Activated naive CD4-positive, alpha-beta T cell treated with anti-CD3 and anti-CD28 coated beads, Interleukin-2, amount 50 U/mL, for 16 hours (primary cell): ENCODE measurements at regions not wholly inside any gene's neighbourhood (a gene's known extent, or its start where the extent isn't known, plus 50 kb on each side); places are given as distances from the start of the nearest gene placed in this dataset.
"Not testable (repeated sequence)": the region's sequence is repeated elsewhere in the genome, so short reads cannot be mapped to it uniquely, and the experiment has no call there.

ENCODE experiments used
- DNase-seq: peaks from one replicate; pipeline ENCODE4 v3.0.0-alpha.2; 2020

- DNase-seq = no peak
Observed at GRCh38 chr20:4635781-4636180, 50.5 kb upstream of the PRNP start.

DNA sequence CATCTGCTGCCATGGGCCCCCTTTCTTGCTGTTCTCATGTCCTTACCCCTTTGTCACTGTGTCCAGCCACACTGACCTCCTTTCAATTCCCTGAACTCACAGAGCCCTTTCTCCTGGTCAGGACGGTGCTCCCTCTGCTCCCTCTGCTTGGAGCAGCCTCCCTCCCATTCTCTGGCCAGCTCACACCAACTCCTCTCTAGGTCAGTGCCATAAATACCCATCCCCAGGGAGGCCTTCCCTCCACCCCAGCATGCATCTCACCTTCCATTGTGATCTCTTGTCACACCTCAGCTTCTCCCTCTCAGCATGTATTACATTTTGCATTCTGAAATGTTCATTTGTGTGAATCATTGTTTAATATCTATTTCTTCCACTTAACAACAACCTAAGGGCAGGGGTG lies 50.9 kb upstream of the PRNP start:
- DNase-seq = no peak

DNA sequence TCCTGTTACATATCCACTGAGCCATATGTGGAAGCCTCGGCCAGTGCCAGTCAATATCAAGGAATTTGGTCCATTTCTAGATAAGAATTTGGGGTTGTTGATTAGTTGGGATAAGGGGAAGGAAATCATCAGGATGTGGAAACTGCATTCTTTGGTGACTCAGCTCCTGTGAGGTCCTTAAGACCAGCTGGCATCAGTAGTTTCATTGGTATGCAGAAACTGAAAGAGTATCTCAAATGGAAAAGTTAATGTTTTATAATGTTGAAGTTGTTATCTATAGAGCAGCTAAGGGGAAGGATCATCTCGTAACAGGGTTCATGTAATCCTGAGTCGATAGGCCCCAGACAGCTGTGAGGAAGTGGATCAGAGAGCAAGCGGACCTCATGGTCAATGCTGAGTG lies 52.5 kb upstream of the PRNP start:
- DNase-seq = no peak

DNA sequence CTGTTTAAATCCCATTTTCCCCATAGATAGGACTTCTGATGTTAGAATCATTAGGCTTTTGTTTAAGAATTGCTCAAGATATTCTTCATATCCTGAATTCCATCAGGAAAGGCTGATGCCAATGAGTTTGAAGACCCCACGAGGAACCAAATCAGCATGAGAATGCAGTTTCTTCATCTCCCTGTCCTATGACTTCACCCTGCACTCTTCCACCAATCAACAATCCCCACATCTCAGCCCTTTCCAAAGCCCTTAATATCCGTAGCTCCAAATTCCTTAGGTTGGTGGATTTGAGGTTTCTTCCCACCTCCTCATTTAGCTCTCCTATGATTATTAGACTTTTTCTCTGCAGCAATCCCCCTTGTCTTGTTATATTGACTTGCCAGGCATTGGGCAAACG lies 52.9 kb upstream of the PRNP start:
- DNase-seq = no peak

GRCh38 chr20:4632876-4633275 lies 53.4 kb upstream of the PRNP start:
- DNase-seq = no peak

GRCh38 chr20:4626228-4626627 lies 60.0 kb upstream of the PRNP start:
- DNase-seq = no peak

GRCh38 chr20:4625687-4626086 lies 60.6 kb upstream of the PRNP start:
- DNase-seq = no peak

DNA sequence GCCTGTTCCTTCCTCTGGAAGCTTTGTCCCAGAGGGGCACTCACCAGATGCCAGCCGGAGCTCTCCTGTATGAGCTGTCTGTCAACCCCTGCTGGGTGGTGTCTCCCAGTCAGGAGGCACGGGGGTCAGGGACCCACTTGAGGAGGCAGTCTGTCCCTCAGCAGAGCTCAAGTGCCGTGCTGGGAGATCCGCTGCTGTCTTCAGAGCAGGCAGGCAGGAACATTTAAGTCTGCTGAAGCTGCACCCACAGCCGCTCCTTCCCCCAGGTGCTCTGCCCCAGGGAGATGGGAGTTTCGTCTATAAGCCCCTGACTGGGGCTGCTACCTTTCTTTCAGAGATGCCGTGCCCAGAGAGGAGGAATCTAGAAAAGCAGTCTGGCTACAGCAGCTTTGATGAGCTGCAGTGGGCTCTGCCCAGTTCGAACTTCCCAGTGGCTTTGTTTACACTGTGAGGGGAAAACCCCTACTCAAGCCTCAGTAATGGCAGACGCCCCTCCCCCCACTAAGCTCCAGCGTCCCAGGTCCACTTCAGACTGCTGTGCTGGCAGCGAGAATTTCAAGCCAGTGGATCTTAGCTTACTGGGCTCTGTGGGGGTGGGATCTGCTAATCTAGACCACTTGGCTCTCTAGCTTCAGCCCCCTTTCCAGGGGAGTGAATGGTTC lies 61.5 kb upstream of the PRNP start:
- DNase-seq = not testable (repeated sequence)

- not testable (repeated sequence) for DNase-seq
Observed at GRCh38 chr20:4619144-4619543, 67.1 kb upstream of the PRNP start.

DNA sequence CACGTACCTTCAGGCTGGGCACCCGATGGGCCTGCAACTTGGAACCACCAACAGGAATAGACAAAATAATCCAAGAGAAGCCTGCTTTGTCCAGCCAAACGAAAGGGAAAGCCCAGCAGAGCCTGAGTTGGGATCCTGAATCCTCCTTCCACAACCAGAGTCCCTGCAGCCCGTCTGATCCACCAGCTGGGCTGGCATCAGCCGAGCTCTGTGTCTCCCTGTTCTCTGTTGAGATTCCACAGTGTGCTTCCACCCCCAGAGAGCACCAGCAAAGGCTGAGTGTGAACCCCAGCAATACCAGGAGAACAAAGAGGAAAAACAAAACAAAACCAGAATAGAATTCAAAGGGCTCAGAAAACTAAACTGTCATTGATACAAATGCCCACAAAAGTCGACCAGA lies 68.8 kb upstream of the PRNP start:
- DNase-seq = no peak

DNA sequence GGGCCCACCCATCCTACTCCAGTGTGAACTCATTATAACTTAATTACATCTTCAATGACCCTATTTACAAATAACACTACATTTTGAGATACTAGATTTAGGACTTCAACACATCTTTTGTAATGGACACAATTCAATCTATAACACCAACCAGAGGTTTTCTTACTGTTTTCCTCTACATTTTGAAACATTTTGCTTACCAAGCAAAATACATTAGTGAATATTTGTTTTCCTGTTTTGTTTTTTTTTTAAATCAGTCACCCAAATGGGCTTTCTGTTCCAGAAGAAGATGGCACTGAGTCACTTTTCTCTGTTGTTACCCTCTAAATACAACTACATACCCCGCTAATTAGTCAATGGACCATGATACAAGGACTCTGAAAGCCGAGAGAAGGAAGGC lies 69.2 kb upstream of the PRNP start:
- no peak for DNase-seq

- peak; percentile 68 for DNase-seq
Observed at GRCh38 chr20:4613718-4614620, 72.3 kb upstream of the PRNP start.

- no peak for DNase-seq
Observed at GRCh38 chr20:4613184-4613583, 73.1 kb upstream of the PRNP start.

GRCh38 chr20:4610871-4611270 lies 75.4 kb upstream of the PRNP start:
- DNase-seq = no peak

GRCh38 chr20:4609511-4609910 lies 76.7 kb upstream of the PRNP start:
- DNase-seq = no peak

- no peak for DNase-seq
Observed at GRCh38 chr20:4608861-4609260, 77.4 kb upstream of the PRNP start.

DNA sequence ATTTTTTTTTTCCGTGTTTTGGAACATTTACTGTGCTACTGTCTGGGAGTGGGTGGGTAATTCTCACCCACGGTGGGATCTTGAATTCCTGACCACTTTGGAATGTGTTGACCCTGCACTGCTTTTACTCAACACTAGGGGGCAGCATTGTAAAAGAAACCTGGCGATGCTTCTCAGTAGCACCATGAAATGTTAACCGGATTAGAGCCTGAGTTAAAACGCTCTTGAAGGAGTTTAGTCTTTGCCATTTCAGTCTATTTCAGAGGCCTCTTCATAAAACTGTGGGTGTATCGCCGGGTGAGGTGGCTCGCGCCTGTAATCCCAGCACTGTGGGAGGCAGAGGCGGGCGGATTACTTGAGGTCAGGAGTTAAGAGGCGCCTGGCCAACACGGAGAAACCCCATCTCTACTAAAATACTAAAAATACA lies 79.0 kb upstream of the PRNP start:
- DNase-seq = peak; percentile 40

DNA sequence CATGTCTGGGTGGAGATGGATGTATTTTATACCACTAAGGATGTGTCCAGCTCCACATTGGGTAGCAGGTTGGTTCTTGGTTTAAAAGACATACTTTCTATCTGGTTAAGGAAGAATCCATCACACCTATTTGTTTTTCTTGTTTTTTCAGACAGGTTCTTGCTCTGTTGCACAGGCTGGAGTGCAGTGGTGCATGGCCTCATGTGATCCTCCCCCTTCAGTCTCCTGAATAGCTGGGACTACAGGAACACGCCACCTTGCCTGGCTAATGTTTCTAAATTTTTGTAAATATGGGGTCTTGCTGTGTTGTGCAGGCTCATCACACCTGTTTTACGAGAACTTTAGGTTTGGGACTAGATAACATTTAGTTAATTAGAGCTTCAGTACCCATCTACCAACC lies 80.2 kb upstream of the PRNP start:
- no peak for DNase-seq

DNA sequence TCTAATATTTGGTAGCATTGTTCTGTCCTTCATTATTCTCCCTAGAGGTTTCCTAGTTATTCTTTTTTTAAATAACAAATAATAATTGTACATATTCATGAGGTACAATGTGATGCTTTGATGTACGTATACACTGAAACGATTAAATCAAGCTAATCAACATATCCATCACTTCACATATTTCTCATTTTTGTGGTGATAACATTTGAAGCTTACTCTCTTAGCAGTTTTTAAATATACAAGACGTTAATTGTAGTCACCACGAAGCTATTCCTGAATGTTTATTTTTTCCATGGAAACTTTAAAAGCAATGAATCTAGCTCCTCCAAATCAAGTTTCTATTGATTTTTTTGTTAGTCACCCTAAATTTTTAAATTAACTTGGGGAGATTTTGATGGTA lies 81.1 kb upstream of the PRNP start:
- no peak for DNase-seq

- DNase-seq = no peak
Observed at GRCh38 chr20:4604580-4604979, 81.7 kb upstream of the PRNP start.

- no peak for DNase-seq
Observed at GRCh38 chr20:4603724-4604123, 82.5 kb upstream of the PRNP start.

GRCh38 chr20:4602297-4602631 lies 84.0 kb upstream of the PRNP start:
- no peak for DNase-seq

DNA sequence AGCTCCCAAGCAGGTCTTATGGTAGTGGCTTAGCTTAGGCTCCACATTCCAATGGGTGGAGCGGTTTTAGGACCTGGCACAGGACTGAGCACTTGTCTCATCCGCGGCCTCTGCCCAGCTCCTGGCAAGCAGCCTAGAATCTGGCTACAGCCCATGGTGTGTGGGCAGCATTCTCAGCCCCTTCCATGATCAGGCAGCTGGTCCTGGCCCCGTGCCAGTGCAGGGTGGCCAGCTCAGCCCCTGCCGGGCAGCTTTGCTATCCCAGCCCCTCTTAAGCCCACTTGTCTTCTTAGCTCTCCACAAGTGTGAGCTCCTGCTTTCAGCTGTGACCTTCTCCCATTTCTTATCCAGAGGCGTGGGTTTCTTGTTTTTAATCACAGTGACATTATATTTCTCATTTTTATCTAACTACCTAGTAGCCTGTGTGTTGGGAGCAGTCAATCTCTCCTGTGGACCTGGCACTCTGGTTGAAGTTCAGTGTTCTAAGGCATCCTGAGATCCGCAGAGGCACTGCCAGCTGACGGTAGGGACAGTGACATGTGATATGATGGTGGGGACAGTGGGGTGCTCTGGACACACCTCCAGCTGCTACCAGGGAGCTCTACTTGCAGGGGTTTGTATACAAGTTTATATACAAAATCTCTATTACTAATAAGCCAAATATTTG lies 84.5 kb upstream of the PRNP start:
- DNase-seq = no peak
